GM21423 (cell line): ENCODE measurements at regions not wholly inside any gene's neighbourhood (a gene's known extent, or its start where the extent isn't known, plus 50 kb on each side); places are given as distances from the start of the nearest gene placed in this dataset.

Experiments used
- ATAC-seq: cut with Tn5 transposase; IDR thresholded peaks from one replicate; pipeline ENCODE4 v1.9.1; 2021; ENCODE audit warnings: mild to moderate bottlenecking, moderate library complexity; ENCODE audit not compliant: unreplicated experiment

- ATAC-seq: no peak
Measured at GRCh38 chr22:47289336-47289985, 527.0 kb downstream of the TBC1D22A start.

DNA sequence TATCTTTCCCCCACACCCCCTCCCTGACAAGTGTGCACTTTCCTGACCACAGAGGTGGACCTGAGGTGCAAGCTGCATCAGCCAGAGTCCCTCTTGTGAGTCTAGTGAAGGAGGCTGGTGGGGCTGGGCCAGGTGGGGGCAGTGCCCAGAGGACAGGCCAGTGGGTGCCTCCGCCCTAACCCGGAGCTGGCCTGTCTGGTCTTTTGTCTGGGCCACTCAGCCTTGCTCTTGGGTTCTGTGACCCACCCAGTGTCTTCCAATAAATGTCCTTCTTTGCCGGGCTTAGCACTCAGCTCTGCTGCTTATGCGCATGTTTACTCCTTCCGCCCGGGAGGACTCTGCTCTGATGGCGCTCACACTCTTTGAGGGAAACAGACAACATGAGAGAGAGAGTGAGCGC, 526.2 kb downstream of the TBC1D22A start:
- no peak for ATAC-seq

DNA sequence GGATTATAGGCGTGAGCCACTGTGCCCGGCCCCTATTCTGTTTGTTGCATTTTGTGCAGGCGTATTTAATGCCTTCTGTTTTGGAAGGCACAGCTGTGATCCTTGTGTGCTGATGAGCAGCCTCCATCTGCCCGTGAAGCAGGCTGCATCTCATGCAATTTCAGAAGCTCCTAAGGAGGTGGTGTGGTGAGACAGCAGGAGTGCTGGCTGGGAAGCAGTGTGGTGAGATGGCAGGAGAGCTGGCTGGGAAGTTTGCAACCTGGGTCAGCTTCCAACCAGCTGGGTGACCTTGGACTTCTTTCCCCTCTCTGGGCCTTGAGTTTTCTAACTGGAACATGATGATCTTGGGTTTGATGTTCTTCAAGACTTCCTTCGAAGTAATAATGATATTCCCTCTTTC, 525.1 kb downstream of the TBC1D22A start:
- ATAC-seq: no peak

GRCh38 chr22:47286590-47286989, 524.1 kb downstream of the TBC1D22A start:
- no peak for ATAC-seq

DNA sequence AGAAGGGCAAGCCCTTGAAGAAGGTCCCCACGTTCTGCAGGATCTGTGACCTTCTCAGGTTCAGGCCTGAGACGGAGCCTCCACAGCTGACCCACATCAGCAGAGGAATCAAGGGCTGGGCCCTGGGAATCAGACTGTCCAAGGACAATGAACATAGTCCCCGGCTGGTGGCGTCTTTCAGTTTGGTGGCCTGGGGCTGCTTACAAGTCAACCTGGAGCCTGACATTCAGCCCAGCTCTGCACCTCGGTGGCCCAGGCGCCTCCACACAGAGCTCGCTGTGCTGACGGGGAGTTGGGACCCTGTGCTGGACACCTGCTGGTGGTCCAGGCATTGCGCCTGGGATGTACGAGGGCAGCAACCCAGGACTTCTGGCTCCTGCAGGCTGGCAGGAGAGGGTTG, 523.5 kb downstream of the TBC1D22A start:
- ATAC-seq: no peak

GRCh38 chr22:47284822-47285221, 522.4 kb downstream of the TBC1D22A start:
- ATAC-seq: no peak

GRCh38 chr22:47284360-47284759, 521.9 kb downstream of the TBC1D22A start:
- ATAC-seq: no peak

DNA sequence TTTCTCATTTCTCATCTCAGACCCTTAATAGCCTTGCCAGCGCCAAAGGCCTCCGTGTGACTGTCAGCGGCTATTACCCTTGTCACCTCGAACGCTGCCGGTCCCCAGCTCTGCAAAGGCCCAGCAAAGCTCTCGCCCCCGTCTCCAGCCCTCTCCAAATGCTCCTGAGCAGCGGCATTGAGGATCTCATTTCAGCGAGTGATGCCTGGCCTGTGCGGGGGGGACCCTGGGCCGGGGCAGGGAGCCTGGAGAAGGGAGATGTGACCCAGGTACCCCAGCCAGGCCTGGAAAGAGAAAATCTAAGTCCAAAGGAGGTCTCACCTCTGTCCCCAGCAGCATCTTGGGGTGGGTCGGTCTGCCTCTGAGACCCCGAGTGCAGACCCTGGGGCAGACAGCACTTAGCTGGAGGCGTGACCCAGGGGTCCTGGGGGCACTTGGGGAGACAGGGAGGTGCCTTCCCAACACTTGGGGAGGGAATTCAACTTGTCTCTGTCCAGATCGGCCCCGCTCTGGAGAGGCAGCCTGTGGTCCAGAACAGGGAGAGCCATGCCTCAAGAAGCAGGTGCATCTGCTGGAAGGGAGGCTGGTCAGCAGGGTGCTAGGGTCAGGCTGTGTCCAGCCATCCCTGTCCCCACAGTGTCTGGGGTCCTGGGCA, 521.3 kb downstream of the TBC1D22A start:
- no peak for ATAC-seq

DNA sequence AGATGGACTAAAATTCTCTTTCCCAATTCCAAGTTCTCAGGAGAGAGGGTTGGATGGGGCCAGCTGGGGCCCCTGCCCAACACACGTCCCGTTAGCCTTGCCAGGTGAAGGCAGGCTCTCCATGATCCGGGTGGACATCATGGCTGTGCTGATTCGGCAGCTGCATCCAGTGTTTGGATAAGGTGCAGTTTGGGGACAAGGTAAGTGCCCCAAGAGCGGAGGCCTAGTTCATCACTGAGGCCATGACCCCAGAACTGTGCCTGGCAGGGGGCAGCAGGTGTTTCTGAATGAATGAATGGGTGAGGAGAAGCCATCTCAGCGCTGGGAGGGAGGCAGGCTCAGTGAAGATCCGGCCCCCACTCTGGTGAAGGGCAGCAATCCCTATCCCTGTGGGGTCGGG, 520.4 kb downstream of the TBC1D22A start:
- ATAC-seq: no peak

GRCh38 chr22:47282366-47282765, 519.9 kb downstream of the TBC1D22A start:
- ATAC-seq: no peak

GRCh38 chr22:47281126-47282106, 519.0 kb downstream of the TBC1D22A start:
- no peak for ATAC-seq

GRCh38 chr22:47280301-47280700, 517.9 kb downstream of the TBC1D22A start:
- no peak for ATAC-seq

DNA sequence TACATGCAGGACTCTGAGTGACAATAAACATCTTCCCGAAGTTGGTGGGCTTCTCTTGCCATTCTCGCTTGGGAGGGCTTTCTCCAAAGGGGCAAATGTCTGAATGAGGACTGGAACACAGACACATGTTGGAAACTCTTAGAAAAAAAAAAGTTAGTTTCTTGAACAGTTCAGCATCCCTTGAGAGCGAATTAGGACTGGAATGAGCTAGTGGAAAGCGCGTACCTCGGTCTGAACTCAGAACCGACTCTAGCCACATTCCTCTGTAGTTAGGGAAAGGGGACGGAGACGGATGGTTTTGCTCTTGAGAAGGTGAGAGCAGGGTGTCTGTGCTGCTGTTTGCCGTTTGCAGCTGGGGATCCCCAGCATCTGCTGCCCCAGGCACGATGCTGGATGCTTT, 517.3 kb downstream of the TBC1D22A start:
- no peak for ATAC-seq

- ATAC-seq: no peak
Measured at GRCh38 chr22:47279337-47279736, 516.9 kb downstream of the TBC1D22A start.

- ATAC-seq: no peak
Measured at GRCh38 chr22:47278655-47279054, 516.2 kb downstream of the TBC1D22A start.

GRCh38 chr22:47277531-47277930, 515.1 kb downstream of the TBC1D22A start:
- ATAC-seq: no peak

GRCh38 chr22:47276991-47277390, 514.5 kb downstream of the TBC1D22A start:
- no peak for ATAC-seq

DNA sequence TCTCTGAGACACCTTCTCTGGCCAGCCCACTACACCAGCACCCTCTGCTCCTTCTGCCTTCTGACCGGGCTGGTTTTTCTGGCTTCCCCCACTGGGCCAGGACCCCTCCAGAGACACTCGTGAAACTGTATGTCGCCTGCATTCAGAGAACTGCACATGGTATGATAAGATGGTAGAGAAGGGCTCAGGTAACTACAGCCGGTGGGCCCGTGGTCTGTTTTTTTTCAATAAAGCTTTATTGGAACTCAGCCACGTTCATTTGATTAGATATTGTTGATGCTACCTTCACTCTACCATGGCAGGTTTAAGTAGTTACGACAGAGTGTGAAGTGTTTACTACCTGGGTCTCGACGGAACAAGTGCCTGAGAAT, 514.0 kb downstream of the TBC1D22A start:
- no peak for ATAC-seq

GRCh38 chr22:47275605-47276449, 513.4 kb downstream of the TBC1D22A start:
- ATAC-seq: no peak

DNA sequence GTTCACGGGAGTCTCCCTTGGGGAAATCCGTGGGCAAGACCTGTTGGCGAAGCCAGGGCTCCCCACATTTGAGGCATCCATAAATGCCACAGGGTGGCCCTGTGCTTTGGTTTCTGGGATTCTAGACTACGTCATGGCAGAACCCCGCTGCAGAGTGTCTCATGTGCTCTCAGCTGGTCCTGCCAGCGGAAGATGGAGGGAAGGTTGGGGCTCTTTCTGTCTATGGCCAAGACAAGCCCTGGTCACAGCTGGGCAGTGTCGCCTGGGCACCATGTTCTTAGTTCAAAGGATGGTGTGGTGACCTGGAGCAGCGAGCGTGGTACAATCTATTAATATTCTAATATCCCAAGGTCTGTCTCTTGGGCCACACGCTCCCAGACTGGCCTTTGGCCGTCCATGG, 511.7 kb downstream of the TBC1D22A start:
- no peak for ATAC-seq
